HCT116 (cell line): ENCODE measurements at regions not wholly inside any gene's neighbourhood (a gene's known extent, or its start where the extent isn't known, plus 50 kb on each side); places are given as distances from the start of the nearest gene placed in this dataset.

Experiments
- ATAC-seq: fragments of 200-7000 bp; cut with Tn5 transposase; 2 replicates; pipeline ENCODE4 v1.9.1; 2020; ENCODE audit warnings: mild to moderate bottlenecking, moderate library complexity
- BruUV-seq: library from RNA; stranded (reverse); fragments of 400-500 nt; replicated peaks from 2 replicates; lab custom pipeline; 2021; lab: Mats Ljungman, UMichigan
- CTCF ChIA-PET: fragments of 300-600 bp; sonication (Branson Sonifier 250); formaldehyde crosslinking; loops from one replicate; lab custom pipeline; 2021; ENCODE audit warnings: antibody characterized with exemption; lab: Charles Lee
- POLR2A ChIA-PET: fragments of 300-600, 350-600 bp; sonication (Branson Sonifier 250); formaldehyde crosslinking; loops from one replicate; lab custom pipeline; 2021; ENCODE audit warnings: antibody characterized with exemption; lab: Charles Lee
- RAD21 ChIA-PET, 2 experiments: fragments of 300-600 bp; sonication (Branson Sonifier 250); formaldehyde crosslinking; loops; one replicate each; lab custom pipeline; 2023; ENCODE audit warnings: low total read pairs in 2 of 2; ENCODE audit not compliant: uncharacterized antibody in 2 of 2, unreplicated experiment in 2 of 2, low non-redundant PET in 1 of 2; lab: Charles Lee
- DNase-seq: peaks from one replicate; pipeline ENCODE4 v3.0.0-alpha.2; 2010; ENCODE audit warnings: low read depth, low spot score
- H2AFZ ChIP-seq: fragments of 200-600 bp; shearing (Covaris generic), sonication (generic); 2 replicates; pipeline ENCODE4 v1.6.1; 2017; ENCODE audit warnings: low read depth, mixed run types, mixed read lengths, antibody characterized with exemption, low read length; ENCODE audit not compliant: poor library complexity, severe bottlenecking
- H3K27ac ChIP-seq: 2 replicates; pipeline ENCODE4 v1.5.1; 2012; ENCODE audit warnings: low read depth, low read length
- H3K27me3 ChIP-seq: fragments of 200-600 bp; sonication (generic); 2 replicates; pipeline ENCODE4 v1.6.1; 2016; ENCODE audit warnings: mixed run types, low read length, mixed read lengths; ENCODE audit not compliant: insufficient read depth
- H3K36me3 ChIP-seq, 2 experiments: fragments of 200-500 bp in 1 of 2; fragments of 200-600 bp in 1 of 2; sonication (Bioruptor generic) in 1 of 2; sonication (generic) in 1 of 2; 2 replicates each; pipeline versions ENCODE4 v1.5.1 to v1.6.1; 2014 to 2016; ENCODE audit warnings: low read length in 2 of 2, inconsistent platforms in 1 of 2, mixed read lengths in 1 of 2, mixed run types in 1 of 2; ENCODE audit not compliant: insufficient read depth in 2 of 2, control insufficient read depth in 1 of 2
- H3K4me1 ChIP-seq, 2 experiments: fragments of 200-600 bp in 1 of 2; sonication (generic) in 1 of 2; 2 replicates each; pipeline versions ENCODE4 v1.5.1 to v1.6.1; 2012 to 2017; ENCODE audit warnings: low read length in 2 of 2, inconsistent platforms in 1 of 2, mild to moderate bottlenecking in 1 of 2, mixed read lengths in 1 of 2, mixed run types in 1 of 2, moderate library complexity in 1 of 2; ENCODE audit not compliant: insufficient read depth in 2 of 2, control insufficient read depth in 1 of 2
- H3K4me2 ChIP-seq: fragments of 200-600 bp; sonication (generic); 2 replicates; pipeline ENCODE4 v1.6.1; 2017; ENCODE audit warnings: mixed run types, low read length, mixed read lengths
- H3K4me3 ChIP-seq, 2 experiments: fragments of 200-600 bp in 1 of 2; sonication (generic) in 1 of 2; replicated peaks in 1 of 2; 2 replicates each; pipeline ENCODE4 v1.5.1; 2011 to 2016; ENCODE audit warnings: low read length in 2 of 2, control low read depth in 1 of 2, low read depth in 1 of 2, mild to moderate bottlenecking in 1 of 2, mixed read lengths in 1 of 2, mixed run types in 1 of 2
- H3K79me2 ChIP-seq: fragments of 200-600 bp; sonication (generic); 2 replicates; pipeline ENCODE4 v1.6.1; 2017; ENCODE audit warnings: mild to moderate bottlenecking, mixed run types, low read length, moderate library complexity, mixed read lengths; ENCODE audit not compliant: insufficient read depth
- H3K9ac ChIP-seq: fragments of 200-600 bp; sonication (generic); 2 replicates; pipeline ENCODE4 v1.6.1; 2016; ENCODE audit warnings: low read length, mixed read lengths
- H3K9me2 ChIP-seq: fragments of 200-600 bp; sonication (generic), shearing (Covaris generic); 2 replicates; pipeline ENCODE4 v1.6.1; 2017; ENCODE audit warnings: mixed run types, mild to moderate bottlenecking, moderate library complexity; ENCODE audit not compliant: insufficient read depth
- H3K9me3 ChIP-seq, 2 experiments: fragments of 200-500 bp in 1 of 2; fragments of 200-600 bp in 1 of 2; sonication (Bioruptor generic) in 1 of 2; sonication (generic) in 1 of 2; 2 replicates each; pipeline ENCODE4 v1.6.1; 2014 to 2017; ENCODE audit warnings: low read length in 2 of 2, mixed read lengths in 2 of 2, inconsistent platforms in 1 of 2, low read depth in 1 of 2, mild to moderate bottlenecking in 1 of 2, mixed run types in 1 of 2, moderate library complexity in 1 of 2; ENCODE audit not compliant: control insufficient read depth in 1 of 2, insufficient read depth in 1 of 2
- H4K20me1 ChIP-seq: fragments of 200-600 bp; sonication (generic), shearing (Covaris generic); 2 replicates; pipeline ENCODE4 v1.6.1; 2017; ENCODE audit warnings: mixed run types, mild to moderate bottlenecking, moderate library complexity; ENCODE audit not compliant: insufficient read depth
- CBX3 ChIP-seq: IDR thresholded peaks from 2 replicates; pipeline ENCODE4 v1.6.1; 2012; ENCODE audit warnings: low read depth
- CTCF ChIP-seq, 3 experiments: fragments of 200-600 bp in 1 of 3; sonication (generic) in 1 of 3; IDR thresholded peaks in 2 of 3; conservative IDR thresholded peaks in 1 of 3; 2 replicates each; pipeline ENCODE4 v1.5.1; 2012 to 2017; ENCODE audit warnings: low read depth in 2 of 3, low read length in 2 of 3, antibody characterized with exemption in 1 of 3, borderline replicate concordance in 1 of 3, control low read depth in 1 of 3, mild to moderate bottlenecking in 1 of 3, mixed read lengths in 1 of 3, mixed run types in 1 of 3, moderate library complexity in 1 of 3; ENCODE audit not compliant: insufficient read depth in 1 of 3
- EGR1 ChIP-seq: IDR thresholded peaks from 2 replicates; pipeline ENCODE4 v1.6.1; 2012; ENCODE audit warnings: low read depth
- ELF1 ChIP-seq: IDR thresholded peaks from 2 replicates; pipeline ENCODE4 v1.6.1; 2012; ENCODE audit warnings: low read depth, borderline replicate concordance
- EZH2phosphoT487 ChIP-seq: fragments of 200-600 bp; IDR thresholded peaks from 2 replicates; pipeline ENCODE4 v1.6.1; 2018; ENCODE audit warnings: antibody characterized with exemption, borderline replicate concordance
- FOSL1 ChIP-seq: IDR thresholded peaks from 2 replicates; pipeline ENCODE4 v1.6.1; 2012; ENCODE audit warnings: low read depth
- JUND ChIP-seq: IDR thresholded peaks from 2 replicates; pipeline ENCODE4 v1.6.1; 2012
- POLR2A ChIP-seq: IDR thresholded peaks from 2 replicates; pipeline ENCODE4 v1.7.0; 2011; ENCODE audit warnings: borderline replicate concordance; ENCODE audit not compliant: insufficient read depth, insufficient read length; ENCODE audit errors: extremely low read depth
- POLR2AphosphoS5 ChIP-seq: IDR thresholded peaks from 2 replicates; pipeline ENCODE4 v1.6.1; 2011; ENCODE audit warnings: mild to moderate bottlenecking, low read depth, low read length, moderate library complexity
- RAD21 ChIP-seq: IDR thresholded peaks from 2 replicates; pipeline ENCODE4 v1.6.1; 2012; ENCODE audit warnings: low read depth, mild to moderate bottlenecking
- SIN3A ChIP-seq: IDR thresholded peaks from 2 replicates; pipeline ENCODE4 v1.6.1; 2012; ENCODE audit warnings: low read depth
- SP1 ChIP-seq: IDR thresholded peaks from 2 replicates; pipeline ENCODE4 v1.6.1; 2012; ENCODE audit warnings: low read depth
- YY1 ChIP-seq: IDR thresholded peaks from 2 replicates; pipeline ENCODE4 v1.6.1; 2011; ENCODE audit warnings: low read length, low read depth, moderate library complexity, mild to moderate bottlenecking; ENCODE audit not compliant: insufficient replicate concordance; ENCODE audit errors: extremely low read depth
- ZFX ChIP-seq: fragments of 450-650 bp; IDR thresholded peaks from 2 replicates; pipeline ENCODE4 v1.6.1; 2017
- ZNF274 ChIP-seq: fragments of 200-500 bp; sonication (Bioruptor generic); IDR thresholded peaks from 2 replicates; pipeline ENCODE4 v1.6.1; 2014; ENCODE audit warnings: mild to moderate bottlenecking, low read depth, low read length, inconsistent platforms
- intact Hi-C: fragments of 100-400 bp; cut with micrococcal nuclease; formaldehyde crosslinking; loops from 2 replicates; pipeline ENCODE4 v1.10.0; 2022

- RAD21 ChIA-PET: no interaction called here
- H4K20me1 ChIP-seq: no peaks in the 10 kb centered on the region
- CTCF ChIA-PET: no interaction called here
- H3K9ac ChIP-seq: no peak overlapping the region
- DNase-seq (no peak), ATAC-seq (no peak)
- no peaks in the 10 kb centered on the region for H3K4me1 ChIP-seq
- H3K4me2 ChIP-seq: no peak overlapping the region
- H3K4me3 ChIP-seq: no peak overlapping the region
- H2AFZ ChIP-seq: no peak overlapping the region
- no peaks in the 10 kb centered on the region for H3K27me3 ChIP-seq
- H3K36me3 ChIP-seq: no peaks in the 10 kb centered on the region
- TF ChIP-seq FOSL1 (no peak), ELF1 (no peak), SIN3A (no peak), EZH2phosphoT487 (no peak), CTCF (IDR thresholded peaks at IDR 0.05 in 2 of 3, conservative IDR thresholded peaks at IDR 0.05 in 1 of 3; ENCODE audit: borderline replicate concordance in 1 of 3, insufficient read depth in 1 of 3, low read depth in 2 of 3, low read length in 2 of 3) (no peak), POLR2A (no peak), JUND (no peak), SP1 (no peak), EGR1 (no peak)
- no peaks in the 10 kb centered on the region for H3K79me2 ChIP-seq
- H3K9me3 ChIP-seq: peaks cover 0 to 3% of the 10 kb centered on the region in 2 experiments; a peak in 2 of 4 replicates
- POLR2A ChIA-PET: no interaction called here
- intact Hi-C loops: no loop called here
- BruUV-seq: no TSS peak
- H3K27ac ChIP-seq: no peak overlapping the region
- H3K9me2 ChIP-seq: no peaks in the 10 kb centered on the region
These were observed 195.5 kb downstream of the ANKRD30B start for GRCh38 chr18:14943486-14943885.

GRCh38 chr18:14943967-14944636 lies 196.1 kb downstream of the ANKRD30B start:
- H2AFZ ChIP-seq: no peak overlapping the region
- POLR2A ChIA-PET: no interaction called here
- CTCF ChIA-PET: no interaction called here
- no TSS peak for BruUV-seq
- ATAC-seq (no peak), DNase-seq (no peak)
- RAD21 ChIA-PET: no interaction called here
- intact Hi-C loops: no loop called here
- H3K27me3 ChIP-seq: no peaks in the 10 kb centered on the region
- H3K27ac ChIP-seq: no peak overlapping the region
- no peak overlapping the region for H3K9ac ChIP-seq
- no peaks in the 10 kb centered on the region for H3K9me2 ChIP-seq
- H3K4me1 ChIP-seq: no peaks in the 10 kb centered on the region
- no peaks in the 10 kb centered on the region for H3K36me3 ChIP-seq
- no peak overlapping the region for H3K4me3 ChIP-seq
- H3K79me2 ChIP-seq: no peaks in the 10 kb centered on the region
- no peak overlapping the region for H3K4me2 ChIP-seq
- no peaks in the 10 kb centered on the region for H4K20me1 ChIP-seq
- H3K9me3 ChIP-seq: peaks cover 0 to 2% of the 10 kb centered on the region in 2 experiments; a peak in 2 of 4 replicates
- TF ChIP-seq YY1 (no peak), RAD21 (no peak), CTCF (IDR thresholded peaks at IDR 0.05 in 2 of 3, conservative IDR thresholded peaks at IDR 0.05 in 1 of 3; ENCODE audit: borderline replicate concordance in 1 of 3, insufficient read depth in 1 of 3, low read depth in 2 of 3, low read length in 2 of 3) (no peak), CBX3 (no peak), POLR2AphosphoS5 (no peak), JUND (no peak), ZNF274 (no peak), SP1 (no peak), ZFX (no peak)
